Kidney capillary endothelial cell (primary cell): ENCODE measurements at regions not wholly inside any gene's neighbourhood (a gene's known extent, or its start where the extent isn't known, plus 50 kb on each side); places are given as distances from the start of the nearest gene placed in this dataset.

Source experiments
- DNase-seq: peaks from one replicate; pipeline ENCODE4 v3.0.0-alpha.2; 2018; ENCODE audit warnings: low spot score

GRCh38 chr10:10126218-10126617, 891.5 kb upstream of the CELF2 start:
- no peak for DNase-seq

GRCh38 chr10:10128387-10128786, 889.3 kb upstream of the CELF2 start:
- no peak for DNase-seq

GRCh38 chr10:10130686-10131085, 887.0 kb upstream of the CELF2 start:
- no peak for DNase-seq

GRCh38 chr10:10132009-10132408, 885.7 kb upstream of the CELF2 start:
- no peak for DNase-seq

GRCh38 chr10:10133281-10133680, 884.4 kb upstream of the CELF2 start:
- no peak for DNase-seq

- DNase-seq = no peak
Measured at GRCh38 chr10:10138685-10139084, 879.0 kb upstream of the CELF2 start.

GRCh38 chr10:10141782-10142382, 875.8 kb upstream of the CELF2 start:
- no peak for DNase-seq

- no peak for DNase-seq
Measured at GRCh38 chr10:10146604-10147003, 871.1 kb upstream of the CELF2 start.

- no peak for DNase-seq
Measured at GRCh38 chr10:10149899-10150298, 867.8 kb upstream of the CELF2 start.

- no peak for DNase-seq
Measured at GRCh38 chr10:10156917-10157600, 860.6 kb upstream of the CELF2 start.

GRCh38 chr10:10160821-10161312, 856.8 kb upstream of the CELF2 start:
- DNase-seq = no peak

GRCh38 chr10:10164848-10165247, 852.8 kb upstream of the CELF2 start:
- DNase-seq = no peak

- no peak for DNase-seq
Measured at GRCh38 chr10:10165415-10165814, 852.3 kb upstream of the CELF2 start.

- DNase-seq = no peak
Measured at GRCh38 chr10:10178476-10178875, 839.2 kb upstream of the CELF2 start.

- no peak for DNase-seq
Measured at GRCh38 chr10:10193848-10194247, 823.8 kb upstream of the CELF2 start.

- no peak for DNase-seq
Measured at GRCh38 chr10:10196701-10197100, 821.0 kb upstream of the CELF2 start.

- DNase-seq = no peak
Measured at GRCh38 chr10:10197423-10197822, 820.2 kb upstream of the CELF2 start.

- no peak for DNase-seq
Measured at GRCh38 chr10:10198363-10198762, 819.3 kb upstream of the CELF2 start.

- DNase-seq = no peak
Measured at GRCh38 chr10:10204415-10204814, 813.3 kb upstream of the CELF2 start.

GRCh38 chr10:10205906-10206305, 811.8 kb upstream of the CELF2 start:
- no peak for DNase-seq

- DNase-seq = no peak
Measured at GRCh38 chr10:10207538-10207937, 810.1 kb upstream of the CELF2 start.

GRCh38 chr10:10208196-10208595, 809.5 kb upstream of the CELF2 start:
- no peak for DNase-seq

- no peak for DNase-seq
Measured at GRCh38 chr10:10209167-10209566, 808.5 kb upstream of the CELF2 start.

GRCh38 chr10:10211409-10211808, 806.3 kb upstream of the CELF2 start:
- DNase-seq = no peak
